T-cell (primary cell): ENCODE measurements at regions not wholly inside any gene's neighbourhood (a gene's known extent, or its start where the extent isn't known, plus 50 kb on each side); places are given as distances from the start of the nearest gene placed in this dataset.

Source experiments
- ATAC-seq, 4 experiments: fragments of 200-7000 bp in 3 of 4; fragments of 150-1000 bp in 1 of 4; cut with Tn5 transposase; replicated peaks in 1 of 4; 1 replicate in 3 of 4; 2 replicates in 1 of 4; pipeline ENCODE4 v1.10.0; 2021; ENCODE audit warnings: moderate library complexity in 3 of 4, mild to moderate bottlenecking in 2 of 4, moderate number of reproducible peaks in 1 of 4
- CTCF ChIA-PET, 2 donors: fragments of 300-600 bp; sonication (Branson Sonifier 250); formaldehyde crosslinking; loops; one replicate each; lab custom pipeline; 2022; ENCODE audit warnings: antibody characterized with exemption in 2 of 2; lab: Charles Lee
- POLR2A ChIA-PET, 2 donors: fragments of 300-600 bp; sonication (Branson Sonifier 250); formaldehyde crosslinking; loops; one replicate each; lab custom pipeline; 2022; ENCODE audit warnings: antibody characterized with exemption in 2 of 2; lab: Charles Lee
- DNase-seq, 35 experiments: peaks; one replicate each; pipeline versions ENCODE4 v3.0.0 to v3.0.0-alpha.2; 2013 to 2023
- H3K27ac ChIP-seq: one replicate; pipeline ENCODE4 v1.5.1; 2013; ENCODE audit warnings: low read length
- H3K27me3 ChIP-seq, 2 experiments: replicated peaks in 1 of 2; 1 replicate in 1 of 2; 2 replicates in 1 of 2; pipeline versions ENCODE4 v1.6.1 to v1.7.0; 2013; ENCODE audit warnings: low read length in 1 of 2, mixed read lengths in 1 of 2; ENCODE audit not compliant: control insufficient read depth in 2 of 2, insufficient read depth in 2 of 2; ENCODE audit errors: extremely low read depth in 1 of 2
- H3K36me3 ChIP-seq, 2 donors: 1 replicate in 1 of 2; 2 replicates in 1 of 2; pipeline versions ENCODE4 v1.6.1 to v1.7.0; 2013; ENCODE audit warnings: low read length in 1 of 2; ENCODE audit not compliant: control insufficient read depth in 2 of 2, insufficient read depth in 1 of 2; ENCODE audit errors: extremely low read depth in 1 of 2
- H3K4me1 ChIP-seq, 2 experiments: 1 replicate in 1 of 2; 2 replicates in 1 of 2; pipeline versions ENCODE4 v1.6.1 to v1.7.0; 2013; ENCODE audit warnings: low read length in 2 of 2, mixed read lengths in 1 of 2; ENCODE audit not compliant: insufficient read depth in 2 of 2, control insufficient read depth in 1 of 2; ENCODE audit errors: extremely low read depth in 1 of 2
- H3K4me3 ChIP-seq, 2 donors: 1 replicate in 1 of 2; 2 replicates in 1 of 2; pipeline versions ENCODE4 v1.5.1 to v1.7.0; 2013; ENCODE audit warnings: mild to moderate bottlenecking in 2 of 2, low read length in 1 of 2, moderate library complexity in 1 of 2; ENCODE audit not compliant: control insufficient read depth in 1 of 2; ENCODE audit errors: extremely low read depth in 1 of 2
- H3K9me3 ChIP-seq: 2 replicates; pipeline ENCODE4 v1.7.0; 2013
- H3K27ac Mint-ChIP-seq, 2 donors: one replicate each; pipeline ENCODE4 v1.8.0; 2020 to 2021; ENCODE audit warnings: mild to moderate bottlenecking in 2 of 2, mixed read lengths in 2 of 2
- H3K27me3 Mint-ChIP-seq, 2 donors: one replicate each; pipeline ENCODE4 v1.8.0; 2021 to 2022; ENCODE audit warnings: mixed read lengths in 2 of 2
- H3K36me3 Mint-ChIP-seq: one replicate; pipeline ENCODE4 v1.8.0; 2021; ENCODE audit warnings: mixed read lengths
- H3K4me1 Mint-ChIP-seq, 3 donors: one replicate each; pipeline ENCODE4 v1.8.0; 2020 to 2022; ENCODE audit warnings: mixed read lengths in 3 of 3, mild to moderate bottlenecking in 1 of 3
- H3K4me3 Mint-ChIP-seq, 3 donors: one replicate each; pipeline ENCODE4 v1.8.0; 2020 to 2022; ENCODE audit warnings: mild to moderate bottlenecking in 3 of 3, mixed read lengths in 3 of 3, moderate library complexity in 3 of 3
- H3K9me3 Mint-ChIP-seq, 3 donors: one replicate each; pipeline ENCODE4 v1.8.0; 2020 to 2022; ENCODE audit warnings: mixed read lengths in 3 of 3
- WGBS: methylation state at CpG from one replicate; pipeline ENCODE4 v1.1.5; 2013; ENCODE audit warnings: missing lambda C conversion rate; ENCODE audit not compliant: insufficient coverage; 5-methylcytosine and 5-hydroxymethylcytosine counted together

GRCh38 chr5:41670854-41671479, 160.6 kb upstream of the PLCXD3 start:
- Mint-ChIP-seq H3K36me3 (no peaks in the 10 kb centered on the region), H3K4me3 (no peak overlapping the region), H3K9me3 (peaks cover 0 to 6% (median 5%) of the 10 kb centered on the region in 3 donors), H3K4me1 (no peaks in the 10 kb centered on the region), H3K27ac (no peak overlapping the region), H3K27me3 (peaks cover 2 to 6% of the 10 kb centered on the region in 2 donors)
- ATAC-seq (no peak), DNase-seq (no peak)
- H3K36me3 ChIP-seq = no peaks in the 10 kb centered on the region
- no peak overlapping the region for H3K4me3 ChIP-seq
- H3K9me3 ChIP-seq = no peaks in the 10 kb centered on the region
- no peaks in the 10 kb centered on the region for H3K27me3 ChIP-seq
- ChIA-PET CTCF (no interaction called here), POLR2A (no interaction called here)
- 86% methylated on average over 1 of the region's 2 CpGs for WGBS
- H3K27ac ChIP-seq = no peak overlapping the region
- no peaks in the 10 kb centered on the region for H3K4me1 ChIP-seq

- H3K27ac ChIP-seq = no peak overlapping the region
- no peaks in the 10 kb centered on the region for H3K36me3 Mint-ChIP-seq
- H3K4me1 Mint-ChIP-seq = no peaks in the 10 kb centered on the region
- H3K4me3 Mint-ChIP-seq = no peak overlapping the region
- peaks cover 2 to 6% of the 10 kb centered on the region in 2 donors for H3K27me3 Mint-ChIP-seq
- DNase-seq (no peak), ATAC-seq (no peak)
- H3K9me3 Mint-ChIP-seq = peaks cover 0 to 6% (median 5%) of the 10 kb centered on the region in 3 donors
- ChIA-PET POLR2A (no interaction called here), CTCF (no interaction called here)
- no CpG with 5 or more reads among the region's 3 CpGs for WGBS
- no peaks in the 10 kb centered on the region for H3K4me1 ChIP-seq
- H3K36me3 ChIP-seq = no peaks in the 10 kb centered on the region
- no peaks in the 10 kb centered on the region for H3K27me3 ChIP-seq
- no peak overlapping the region for H3K27ac Mint-ChIP-seq
- no peak overlapping the region for H3K4me3 ChIP-seq
- H3K9me3 ChIP-seq = no peaks in the 10 kb centered on the region
Measured at GRCh38 chr5:41670216-41670615, 159.8 kb upstream of the PLCXD3 start.

GRCh38 chr5:41661254-41661653, 150.9 kb upstream of the PLCXD3 start:
- ChIA-PET POLR2A (no interaction called here), CTCF (no interaction called here)
- Mint-ChIP-seq H3K36me3 (no peaks in the 10 kb centered on the region), H3K4me1 (no peaks in the 10 kb centered on the region), H3K9me3 (peaks cover 0 to 14% (median 0%) of the 10 kb centered on the region in 3 donors), H3K27ac (no peak overlapping the region), H3K27me3 (peaks cover 0 to 7% of the 10 kb centered on the region in 2 donors), H3K4me3 (no peak overlapping the region)
- Histone ChIP-seq H3K9me3 (no peaks in the 10 kb centered on the region), H3K4me1 (no peaks in the 10 kb centered on the region), H3K36me3 (no peaks in the 10 kb centered on the region), H3K4me3 (no peak overlapping the region), H3K27me3 (no peaks in the 10 kb centered on the region), H3K27ac (no peak overlapping the region)
- no peak for DNase-seq
- WGBS = no CpG with 5 or more reads among the region's 3 CpGs
- no peak for ATAC-seq

- H3K27ac Mint-ChIP-seq = no peak overlapping the region
- ChIA-PET CTCF (no interaction called here), POLR2A (no interaction called here)
- peaks cover 4 to 18% (median 6%) of the 10 kb centered on the region in 3 donors for H3K9me3 Mint-ChIP-seq
- H3K4me3 Mint-ChIP-seq = no peak overlapping the region
- no peak for ATAC-seq
- DNase-seq = no peak
- H3K36me3 ChIP-seq = no peaks in the 10 kb centered on the region
- no peaks in the 10 kb centered on the region for H3K27me3 ChIP-seq
- H3K4me1 ChIP-seq = no peaks in the 10 kb centered on the region
- no peaks in the 10 kb centered on the region for H3K36me3 Mint-ChIP-seq
- H3K27ac ChIP-seq = no peak overlapping the region
- no peaks in the 10 kb centered on the region for H3K9me3 ChIP-seq
- no CpG with 5 or more reads among the region's 1 CpG for WGBS
- no peak overlapping the region for H3K4me3 ChIP-seq
- no peaks in the 10 kb centered on the region for H3K27me3 Mint-ChIP-seq
- no peaks in the 10 kb centered on the region for H3K4me1 Mint-ChIP-seq
Measured at GRCh38 chr5:41656597-41656996, 146.2 kb upstream of the PLCXD3 start.

- H3K27me3 Mint-ChIP-seq = peaks cover 0 to 6% of the 10 kb centered on the region in 2 donors
- 40% methylated on average over 1 of the region's 6 CpGs for WGBS
- no peak for ATAC-seq
- no peak overlapping the region for H3K4me3 Mint-ChIP-seq
- no peaks in the 10 kb centered on the region for H3K36me3 Mint-ChIP-seq
- ChIA-PET CTCF (no interaction called here), POLR2A (no interaction called here)
- no peaks in the 10 kb centered on the region for H3K4me1 Mint-ChIP-seq
- H3K4me1 ChIP-seq = no peaks in the 10 kb centered on the region
- no peak overlapping the region for H3K4me3 ChIP-seq
- H3K27ac Mint-ChIP-seq = no peak overlapping the region
- no peaks in the 10 kb centered on the region for H3K9me3 ChIP-seq
- no peak overlapping the region for H3K27ac ChIP-seq
- no peaks in the 10 kb centered on the region for H3K27me3 ChIP-seq
- DNase-seq = no peak
- H3K36me3 ChIP-seq = no peaks in the 10 kb centered on the region
- H3K9me3 Mint-ChIP-seq = peaks cover 4 to 9% (median 6%) of the 10 kb centered on the region in 3 donors
Measured at GRCh38 chr5:41650131-41650530, 139.7 kb upstream of the PLCXD3 start.

- DNase-seq = no peak
- Mint-ChIP-seq H3K4me1 (no peaks in the 10 kb centered on the region), H3K27me3 (peaks cover 0 to 6% of the 10 kb centered on the region in 2 donors), H3K9me3 (peaks cover 4 to 6% (median 5%) of the 10 kb centered on the region in 3 donors), H3K4me3 (no peak overlapping the region), H3K36me3 (no peaks in the 10 kb centered on the region), H3K27ac (no peak overlapping the region)
- no peak overlapping the region for H3K4me3 ChIP-seq
- ATAC-seq = no peak
- WGBS = no CpG with 5 or more reads among the region's 3 CpGs
- no peaks in the 10 kb centered on the region for H3K36me3 ChIP-seq
- H3K27ac ChIP-seq = no peak overlapping the region
- ChIA-PET POLR2A (no interaction called here), CTCF (no interaction called here)
- no peaks in the 10 kb centered on the region for H3K4me1 ChIP-seq
- H3K9me3 ChIP-seq = no peaks in the 10 kb centered on the region
- no peaks in the 10 kb centered on the region for H3K27me3 ChIP-seq
Measured at GRCh38 chr5:41649659-41650058, 139.3 kb upstream of the PLCXD3 start.

GRCh38 chr5:41648996-41649395, 138.6 kb upstream of the PLCXD3 start:
- WGBS = 25% methylated on average over 1 of the region's 2 CpGs
- DNase-seq = no peak
- no peak overlapping the region for H3K27ac Mint-ChIP-seq
- H3K27ac ChIP-seq = no peak overlapping the region
- no peaks in the 10 kb centered on the region for H3K4me1 ChIP-seq
- H3K27me3 Mint-ChIP-seq = peaks cover 0 to 6% of the 10 kb centered on the region in 2 donors
- H3K36me3 ChIP-seq = no peaks in the 10 kb centered on the region
- no peaks in the 10 kb centered on the region for H3K4me1 Mint-ChIP-seq
- H3K27me3 ChIP-seq = no peaks in the 10 kb centered on the region
- no peaks in the 10 kb centered on the region for H3K36me3 Mint-ChIP-seq
- H3K4me3 ChIP-seq = no peak overlapping the region
- H3K4me3 Mint-ChIP-seq = no peak overlapping the region
- ATAC-seq = no peak
- ChIA-PET CTCF (no interaction called here), POLR2A (no interaction called here)
- peaks cover 1 to 4% (median 3%) of the 10 kb centered on the region in 3 donors for H3K9me3 Mint-ChIP-seq
- no peaks in the 10 kb centered on the region for H3K9me3 ChIP-seq
